NCI-H1436 (cell line): ENCODE measurements at regions not wholly inside any gene's neighbourhood (a gene's known extent, or its start where the extent isn't known, plus 50 kb on each side); places are given as distances from the start of the nearest gene placed in this dataset.
"Not testable (repeated sequence)": the region's sequence is repeated elsewhere in the genome, so short reads cannot be mapped to it uniquely, and the experiment has no call there.

Source experiments
- DNase-seq: peaks from one replicate; lab custom pipeline; 2025; lab: John Stamatoyannopoulos, UW

- no peak for DNase-seq
Observed at GRCh38 chr7:82624965-82625364, 181.4 kb upstream of the CACNA2D1 start.

DNA sequence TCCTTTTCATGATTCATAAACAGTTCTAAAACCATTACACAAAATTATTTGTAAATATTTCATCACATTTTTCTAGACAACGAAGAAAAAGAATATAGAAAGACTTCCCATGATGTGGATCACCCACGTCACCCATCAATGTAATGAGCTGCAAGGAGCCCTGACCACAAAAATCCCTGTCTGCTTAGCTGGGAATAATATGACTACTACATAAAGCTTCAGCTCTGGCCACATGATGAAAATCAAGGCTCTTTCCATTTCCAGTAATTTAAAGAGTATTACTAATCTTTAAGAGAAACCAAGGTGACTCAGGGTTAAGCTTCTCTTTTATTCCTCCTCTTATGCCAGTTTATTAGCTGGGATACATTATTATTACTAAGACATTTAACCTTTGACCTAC, 180.8 kb upstream of the CACNA2D1 start:
- no peak for DNase-seq

DNA sequence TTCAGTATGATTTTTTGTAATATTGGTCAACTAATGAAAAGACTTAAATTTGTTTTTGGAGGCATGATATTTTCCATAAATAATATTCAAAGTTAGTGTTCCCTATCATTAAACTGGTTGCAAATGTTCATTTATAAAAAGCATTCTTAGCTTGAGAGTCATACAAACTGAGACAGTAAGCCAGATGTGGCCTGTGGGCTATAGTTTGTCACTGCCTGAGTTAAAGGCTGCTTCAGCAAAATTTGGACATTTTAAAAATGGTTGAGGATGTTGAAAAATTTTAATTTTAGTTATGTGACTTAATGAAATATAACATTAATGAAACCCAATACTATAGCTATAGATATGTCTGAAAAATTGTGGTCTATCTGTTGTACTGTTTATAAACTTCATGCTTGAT, 180.2 kb upstream of the CACNA2D1 start:
- no peak for DNase-seq

GRCh38 chr7:82617156-82617555, 173.6 kb upstream of the CACNA2D1 start:
- DNase-seq: no peak

DNA sequence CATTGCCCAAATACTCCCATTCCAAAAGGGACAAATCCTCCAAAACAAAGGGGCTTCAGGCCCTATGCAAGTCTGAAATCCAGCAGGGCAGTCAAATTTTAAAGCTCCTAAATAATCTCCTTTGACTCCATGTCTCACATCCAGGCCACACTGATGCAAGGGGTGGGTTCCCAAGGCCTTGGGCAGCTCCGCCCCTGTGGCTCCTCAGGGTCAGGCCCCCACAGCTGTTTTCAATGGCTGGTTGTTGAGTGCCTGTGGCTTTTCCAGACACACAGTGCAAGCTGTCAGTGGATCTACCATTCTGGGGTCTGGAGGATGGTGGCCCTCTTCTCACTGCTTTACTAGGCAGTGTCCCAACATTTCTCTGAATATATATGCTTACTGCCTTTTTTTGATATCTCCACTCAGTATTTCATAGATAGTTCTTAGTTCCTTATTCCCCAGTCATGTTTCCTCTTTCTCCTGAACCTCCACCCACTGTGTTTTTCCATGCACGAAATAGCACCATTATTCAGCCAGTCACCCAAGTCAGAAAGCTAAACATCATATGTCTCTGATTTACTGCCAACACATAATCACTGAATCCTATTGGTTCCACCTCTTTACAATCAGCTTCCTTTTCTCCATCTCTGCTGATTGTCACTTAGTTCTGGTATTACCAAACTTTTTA, 172.6 kb upstream of the CACNA2D1 start:
- no peak for DNase-seq

DNA sequence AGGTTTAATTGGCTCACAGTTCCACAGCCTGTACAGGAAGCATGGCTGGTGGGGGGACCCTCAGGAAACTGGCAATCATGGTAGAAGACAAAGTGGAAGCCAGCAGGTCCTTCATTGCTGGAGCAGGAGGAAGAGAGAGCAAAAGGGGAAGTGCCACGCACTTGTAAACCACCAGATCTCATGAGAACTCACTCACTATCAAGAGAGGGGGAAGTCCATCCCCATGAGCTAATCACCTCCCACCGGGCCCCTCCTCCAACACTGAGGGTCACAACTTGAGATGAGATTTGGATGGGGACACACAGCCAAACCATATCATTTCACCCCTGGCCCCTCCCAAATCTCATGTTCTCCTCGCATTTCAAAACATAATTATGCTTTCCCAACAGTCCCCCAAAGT, 171.9 kb upstream of the CACNA2D1 start:
- no peak for DNase-seq

DNA sequence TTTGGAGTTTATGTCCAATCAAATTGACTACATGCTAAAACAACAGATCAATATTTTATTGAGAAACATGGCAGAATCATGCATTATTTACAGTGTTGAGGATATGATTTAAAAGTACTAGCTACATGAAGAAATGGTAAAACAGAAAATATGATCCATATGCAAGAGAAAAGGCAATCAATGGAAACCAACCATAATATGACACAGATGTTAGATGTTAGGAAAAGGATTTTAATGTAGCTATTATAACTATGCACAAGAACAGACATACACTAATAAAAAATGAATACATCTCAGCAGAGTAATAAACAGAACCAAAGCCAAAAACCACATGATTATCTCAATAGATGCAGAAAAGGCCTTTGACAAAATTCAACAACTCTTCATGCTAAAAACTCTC, 166.2 kb upstream of the CACNA2D1 start:
- DNase-seq: no peak

- DNase-seq: peak; percentile 59
Observed at GRCh38 chr7:82605247-82605864, 161.8 kb upstream of the CACNA2D1 start.

- DNase-seq: no peak
Observed at GRCh38 chr7:82602066-82602465, 158.5 kb upstream of the CACNA2D1 start.

GRCh38 chr7:82600531-82600930, 157.0 kb upstream of the CACNA2D1 start:
- peak; percentile 41 for DNase-seq

DNA sequence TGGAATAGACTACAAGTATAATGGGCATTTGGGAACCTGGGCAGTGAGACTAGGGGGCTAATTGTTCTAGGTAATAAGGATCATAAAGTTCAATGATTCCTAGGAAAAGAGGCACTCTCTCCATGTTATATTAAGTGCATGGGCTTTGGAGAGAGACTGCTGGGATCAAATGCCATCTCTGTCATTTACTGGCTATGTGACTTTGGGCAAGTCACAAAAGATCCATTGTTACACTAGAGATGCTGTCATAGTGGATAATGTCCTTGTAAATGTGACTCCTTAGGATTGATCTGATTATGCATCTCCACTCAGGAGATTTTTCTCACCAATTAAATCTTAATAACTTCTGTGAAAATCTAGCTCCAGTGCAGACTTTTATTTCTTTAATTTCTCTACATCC, 156.3 kb upstream of the CACNA2D1 start:
- DNase-seq: no peak

- no peak for DNase-seq
Observed at GRCh38 chr7:82598958-82599357, 155.4 kb upstream of the CACNA2D1 start.

- DNase-seq: not testable (repeated sequence)
Observed at GRCh38 chr7:82595795-82596194, 152.2 kb upstream of the CACNA2D1 start.

DNA sequence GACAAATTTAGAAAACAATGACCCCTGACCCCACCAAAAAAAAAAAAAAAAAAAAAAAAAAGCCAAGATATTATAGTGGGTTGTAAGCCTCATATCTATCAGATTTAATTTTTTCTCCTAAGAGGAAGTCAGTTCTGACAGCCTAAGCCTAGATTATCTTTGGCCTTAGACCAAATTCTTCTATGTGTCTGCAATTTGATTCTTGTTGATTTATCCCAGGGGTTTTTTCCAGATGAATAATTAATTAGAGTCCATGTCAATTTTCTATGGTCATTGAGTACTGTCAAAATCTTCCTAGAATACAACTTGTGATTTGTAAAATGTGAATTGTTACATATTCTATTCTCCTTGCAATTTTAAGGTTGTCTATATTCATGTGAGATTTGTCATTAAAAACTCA, 151.6 kb upstream of the CACNA2D1 start:
- no peak for DNase-seq

- no peak for DNase-seq
Observed at GRCh38 chr7:82594665-82595064, 151.1 kb upstream of the CACNA2D1 start.

GRCh38 chr7:82593780-82594179, 150.2 kb upstream of the CACNA2D1 start:
- DNase-seq: peak; percentile 60

- no peak for DNase-seq
Observed at GRCh38 chr7:82592416-82592815, 148.8 kb upstream of the CACNA2D1 start.

- no peak for DNase-seq
Observed at GRCh38 chr7:82579047-82579446, 135.5 kb upstream of the CACNA2D1 start.

GRCh38 chr7:82578430-82578829, 134.9 kb upstream of the CACNA2D1 start:
- no peak for DNase-seq

DNA sequence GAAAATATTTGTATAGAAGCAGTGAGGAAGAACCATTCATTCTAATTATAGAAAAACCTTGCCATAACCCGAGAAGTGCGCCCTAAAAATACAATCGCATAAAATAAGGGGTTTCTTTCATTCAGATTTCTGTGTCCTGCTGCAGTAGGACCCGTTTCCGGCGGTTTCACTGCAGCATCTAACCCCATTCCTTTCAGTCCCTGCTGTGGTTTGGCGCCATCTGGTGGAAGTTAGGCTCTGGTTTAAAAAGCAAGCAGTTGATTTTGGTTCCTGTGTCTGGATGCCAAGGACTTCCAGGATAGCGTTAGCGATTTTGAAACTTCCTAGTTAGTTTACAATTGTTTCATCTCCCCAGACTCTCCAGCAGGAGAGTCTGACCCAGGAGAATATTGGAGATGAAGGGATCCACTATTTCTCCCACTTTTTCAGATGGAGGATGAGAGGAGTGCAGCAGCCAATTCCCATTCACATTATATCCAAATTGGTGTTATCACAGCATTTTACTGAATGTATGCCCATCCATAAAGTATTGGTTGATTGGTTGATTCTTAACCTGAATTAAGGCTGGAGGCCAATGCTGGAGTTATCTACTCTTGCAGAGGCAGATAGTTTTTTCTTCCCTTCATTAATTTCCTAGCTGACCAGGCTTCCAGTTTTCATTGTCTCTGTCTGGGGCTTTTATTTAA, 128.8 kb upstream of the CACNA2D1 start:
- peak; percentile 93 for DNase-seq

DNA sequence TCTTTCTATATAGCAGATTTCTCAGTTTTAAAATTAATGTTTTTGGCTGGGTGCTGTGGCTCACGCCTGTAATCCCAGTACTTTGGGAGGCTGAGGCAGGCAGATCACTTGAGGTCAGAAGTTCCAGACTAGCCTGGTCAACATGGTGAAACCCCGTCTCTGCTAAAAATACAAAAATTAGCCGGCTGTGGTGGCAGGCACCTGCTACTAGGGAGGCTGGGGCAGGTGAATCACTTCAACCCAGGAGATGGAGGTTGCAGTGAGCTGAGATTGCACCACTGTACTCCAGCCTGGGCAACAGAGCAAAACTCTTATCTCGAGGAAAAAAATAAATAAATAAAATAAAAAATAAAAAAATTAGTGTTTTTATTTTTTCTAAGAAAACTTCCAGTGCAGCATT, 127.5 kb upstream of the CACNA2D1 start:
- not testable (repeated sequence) for DNase-seq

DNA sequence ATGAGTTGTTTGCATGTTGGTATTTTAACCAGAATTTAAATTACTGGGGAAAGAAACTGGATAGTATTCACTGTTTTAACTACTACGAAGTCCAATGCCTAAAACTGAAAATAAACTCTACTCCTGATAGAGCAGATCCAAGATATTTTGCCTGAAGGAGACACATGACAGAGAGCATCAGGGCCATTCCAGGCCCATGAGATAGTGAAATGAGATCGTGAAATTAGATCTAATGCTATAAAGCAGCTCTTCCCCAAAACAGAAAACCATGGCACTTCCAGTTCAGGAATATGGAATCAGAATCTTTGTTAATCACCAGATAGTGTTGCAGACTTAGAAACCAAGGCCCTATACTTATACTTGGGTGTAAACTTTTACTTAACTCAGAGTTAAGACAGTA, 124.3 kb upstream of the CACNA2D1 start:
- no peak for DNase-seq

DNA sequence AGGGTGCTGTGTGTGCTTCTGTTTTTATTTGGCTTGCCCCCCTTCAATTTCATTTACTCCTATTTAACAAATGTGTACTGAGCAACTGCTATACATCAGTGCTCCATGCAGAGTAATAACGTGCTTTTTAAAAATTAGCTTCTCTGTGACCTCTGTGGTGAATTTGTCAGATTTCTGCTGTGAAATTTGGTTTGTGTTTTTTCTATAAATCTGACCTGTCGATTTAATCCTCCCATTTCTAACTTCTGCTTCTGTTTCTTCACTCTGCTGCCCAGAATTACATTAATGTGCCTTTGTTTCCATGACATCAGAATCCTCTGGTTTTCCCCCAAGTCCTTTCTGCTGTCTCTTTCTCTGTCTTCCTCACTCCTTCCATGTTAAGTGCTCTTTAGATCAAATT, 123.8 kb upstream of the CACNA2D1 start:
- no peak for DNase-seq
